ENCODE measurements at regions not wholly inside any gene's neighbourhood (a gene's known extent, or its start where the extent isn't known, plus 50 kb on each side); places are given as distances from the start of the nearest gene placed in this dataset.

DNA sequence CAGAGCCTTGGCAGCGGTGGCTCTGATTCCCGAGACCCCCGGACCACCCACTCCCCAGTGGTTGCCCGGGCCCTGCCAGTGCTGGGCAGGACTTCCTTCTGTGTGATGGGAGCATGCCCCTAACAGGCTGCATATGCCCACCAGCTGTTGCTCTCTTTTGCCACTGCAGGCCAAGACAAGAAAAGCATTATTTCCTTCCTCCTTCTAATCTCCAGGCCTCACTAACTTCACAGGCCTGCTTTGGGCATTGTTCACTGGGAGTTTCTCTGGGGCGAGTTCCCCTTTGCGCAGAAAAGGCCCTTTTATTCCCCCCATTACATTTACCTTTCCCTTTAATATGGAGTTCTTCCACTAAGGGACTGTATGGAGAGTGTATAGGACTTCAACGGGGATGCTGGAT, 249.1 kb upstream of the SIX2 start:
- TF ChIP-seq, protein P1, sequence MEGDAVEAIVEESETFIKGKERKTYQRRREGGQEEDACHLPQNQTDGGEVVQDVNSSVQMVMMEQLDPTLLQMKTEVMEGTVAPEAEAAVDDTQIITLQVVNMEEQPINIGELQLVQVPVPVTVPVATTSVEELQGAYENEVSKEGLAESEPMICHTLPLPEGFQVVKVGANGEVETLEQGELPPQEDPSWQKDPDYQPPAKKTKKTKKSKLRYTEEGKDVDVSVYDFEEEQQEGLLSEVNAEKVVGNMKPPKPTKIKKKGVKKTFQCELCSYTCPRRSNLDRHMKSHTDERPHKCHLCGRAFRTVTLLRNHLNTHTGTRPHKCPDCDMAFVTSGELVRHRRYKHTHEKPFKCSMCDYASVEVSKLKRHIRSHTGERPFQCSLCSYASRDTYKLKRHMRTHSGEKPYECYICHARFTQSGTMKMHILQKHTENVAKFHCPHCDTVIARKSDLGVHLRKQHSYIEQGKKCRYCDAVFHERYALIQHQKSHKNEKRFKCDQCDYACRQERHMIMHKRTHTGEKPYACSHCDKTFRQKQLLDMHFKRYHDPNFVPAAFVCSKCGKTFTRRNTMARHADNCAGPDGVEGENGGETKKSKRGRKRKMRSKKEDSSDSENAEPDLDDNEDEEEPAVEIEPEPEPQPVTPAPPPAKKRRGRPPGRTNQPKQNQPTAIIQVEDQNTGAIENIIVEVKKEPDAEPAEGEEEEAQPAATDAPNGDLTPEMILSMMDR (IDR thresholded peaks at IDR 0.05; ENCODE audit: borderline replicate concordance, control extremely low read depth, extremely low read depth, insufficient read depth, missing control alignments): no peak
- no peak for DNase-seq (ENCODE audit: low spot score)
- in situ Hi-C loops (cut with MboI; ENCODE audit: low sequenced_read_pairs, unreplicated experiment): no loop called here

DNA sequence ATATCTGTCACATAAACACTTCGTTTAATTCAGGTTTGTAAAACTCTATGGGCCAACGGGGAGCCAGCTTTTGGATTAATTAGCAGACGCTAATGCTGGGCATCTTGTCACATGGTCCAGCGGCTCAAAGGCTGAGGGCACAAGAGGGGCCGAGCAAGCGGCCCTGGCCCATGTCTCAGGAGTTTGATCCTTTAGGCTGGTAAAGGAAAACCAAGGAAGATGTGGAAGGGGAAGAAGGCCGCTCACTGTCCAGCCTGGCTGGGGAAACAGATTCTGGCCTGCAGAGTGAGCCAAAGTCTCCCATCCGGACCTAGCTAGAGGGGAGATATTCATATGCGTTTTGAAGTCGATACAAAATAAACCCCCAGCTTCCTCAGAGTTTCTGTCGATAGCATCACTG, 248.6 kb upstream of the SIX2 start:
- in situ Hi-C loops (cut with MboI; ENCODE audit: low sequenced_read_pairs, unreplicated experiment): no loop called here
- TF ChIP-seq, protein P1 (IDR thresholded peaks at IDR 0.05; ENCODE audit: borderline replicate concordance, control extremely low read depth, extremely low read depth, insufficient read depth, missing control alignments): no peak
- DNase-seq (ENCODE audit: low spot score): no peak

DNA sequence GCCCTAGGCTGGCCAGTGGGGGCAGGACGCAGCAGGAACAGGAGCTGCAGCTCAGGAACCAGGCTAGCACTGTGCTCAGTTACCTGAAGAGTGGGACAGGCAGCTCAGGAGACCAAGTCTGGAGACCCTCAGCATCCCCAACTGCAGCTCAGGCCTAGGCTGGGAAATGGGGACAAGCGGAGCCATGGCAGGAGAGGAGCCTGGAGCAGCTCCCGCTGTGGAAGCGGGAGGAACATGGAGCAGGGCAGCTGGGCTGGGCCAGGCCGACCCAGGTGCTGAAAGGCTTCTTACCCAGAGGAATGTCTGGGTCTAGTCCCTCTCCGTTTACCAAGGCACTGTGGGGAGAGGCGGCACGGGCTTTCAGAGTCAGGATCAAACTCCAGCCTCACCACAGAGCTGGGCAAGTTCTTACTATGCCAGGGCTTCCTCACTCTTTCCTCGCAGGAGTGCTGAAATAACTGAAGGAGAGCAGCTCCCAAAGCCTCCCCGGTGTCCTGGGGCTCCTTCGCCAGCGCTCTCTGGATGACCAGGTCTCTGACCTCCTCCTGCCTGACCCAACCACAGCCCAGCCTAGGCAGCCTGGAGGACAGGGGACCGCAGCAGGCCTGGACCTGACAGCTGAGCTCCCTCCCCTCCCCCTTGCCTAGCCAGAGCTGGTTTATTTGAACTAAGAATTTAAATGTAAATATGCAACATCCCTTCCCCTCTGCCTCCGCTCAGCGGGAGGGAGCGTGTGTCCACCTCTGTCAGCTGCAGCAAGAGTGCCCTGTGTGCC, 247.8 kb upstream of the SIX2 start:
- no peak for DNase-seq (ENCODE audit: low spot score)
- TF ChIP-seq, protein P1 (IDR thresholded peaks at IDR 0.05; ENCODE audit: borderline replicate concordance, control extremely low read depth, extremely low read depth, insufficient read depth, missing control alignments): no peak
- in situ Hi-C loops (cut with MboI; ENCODE audit: low sequenced_read_pairs, unreplicated experiment): no loop called here

DNA sequence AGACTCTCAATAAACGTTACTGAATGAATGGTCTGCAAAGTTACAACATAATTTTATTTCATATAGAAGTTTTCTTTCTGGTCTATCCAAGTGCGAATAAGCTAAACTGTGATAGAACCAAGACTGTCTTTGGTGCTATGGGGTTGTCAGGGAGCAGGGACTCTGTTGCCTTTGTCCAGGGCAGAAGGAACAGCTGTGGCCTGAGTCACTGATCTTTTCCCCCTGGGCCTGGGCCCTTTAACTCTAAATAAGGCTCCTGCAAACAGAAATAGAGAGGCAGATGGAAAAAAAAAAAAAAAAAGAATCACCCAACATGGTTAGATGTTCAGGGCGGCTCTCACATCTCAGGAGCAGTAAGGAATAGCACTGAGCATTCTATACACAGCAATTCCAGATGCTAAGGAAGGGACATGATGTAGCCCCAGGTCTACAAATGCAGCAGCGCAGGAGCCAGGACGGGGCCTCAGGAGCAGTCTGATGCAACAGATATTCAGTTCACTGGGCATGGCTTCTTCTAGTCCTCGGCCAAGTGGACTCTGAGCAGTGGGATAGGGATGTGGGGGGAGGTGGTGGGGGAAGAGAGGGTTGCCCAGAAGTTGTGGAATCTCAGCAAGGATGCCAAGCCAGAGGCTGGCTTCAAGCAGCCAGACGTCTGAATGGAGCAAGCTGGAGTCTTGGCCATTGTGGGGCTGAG, 247.1 kb upstream of the SIX2 start:
- DNase-seq (ENCODE audit: low spot score): no peak
- in situ Hi-C loops (cut with MboI; ENCODE audit: low sequenced_read_pairs, unreplicated experiment): no loop called here
- TF ChIP-seq, protein P1 (IDR thresholded peaks at IDR 0.05; ENCODE audit: borderline replicate concordance, control extremely low read depth, extremely low read depth, insufficient read depth, missing control alignments): no peak

DNA sequence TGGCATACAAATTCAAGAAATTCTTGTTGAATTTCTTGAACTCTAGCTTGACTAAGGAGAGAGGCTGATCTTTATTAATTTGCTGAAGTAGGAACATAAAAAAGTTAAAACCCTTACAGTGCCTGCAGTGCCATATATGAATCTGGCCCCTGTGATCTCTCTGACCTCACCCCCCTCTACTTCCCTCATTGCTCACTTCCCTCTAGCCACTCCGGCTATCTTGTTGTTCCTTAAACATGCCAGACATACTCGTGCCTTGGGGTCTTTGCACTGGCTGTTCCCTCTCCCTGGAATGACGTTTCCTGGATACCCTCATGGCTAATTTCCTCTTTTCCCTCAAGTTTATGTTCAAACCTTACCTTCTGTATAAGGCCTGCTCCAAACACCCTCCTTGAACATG, 246.3 kb upstream of the SIX2 start:
- TF ChIP-seq, protein P1 (IDR thresholded peaks at IDR 0.05; ENCODE audit: borderline replicate concordance, control extremely low read depth, extremely low read depth, insufficient read depth, missing control alignments): no peak
- in situ Hi-C loops (cut with MboI; ENCODE audit: low sequenced_read_pairs, unreplicated experiment): no loop called here
- DNase-seq (ENCODE audit: low spot score): no peak

DNA sequence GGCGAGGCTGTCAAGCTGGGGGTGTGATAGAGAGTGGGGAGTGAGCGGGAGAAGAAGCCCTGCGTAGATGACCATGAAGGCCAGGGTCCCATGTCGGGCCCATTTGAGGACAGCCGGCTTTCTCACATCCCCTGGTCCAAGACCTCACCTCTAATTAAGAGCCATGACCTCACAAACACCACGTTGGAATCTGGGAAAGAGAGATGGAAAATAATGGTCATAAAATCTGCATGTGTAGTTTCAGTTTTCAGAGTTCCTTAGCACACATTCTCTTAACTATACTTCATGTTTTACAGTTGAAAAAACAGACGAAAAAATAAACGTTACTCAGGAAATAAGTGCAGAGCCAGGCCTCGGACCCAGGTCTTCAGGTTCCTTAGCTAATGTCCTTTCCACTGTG, 244.8 kb upstream of the SIX2 start:
- TF ChIP-seq, protein P1 (IDR thresholded peaks at IDR 0.05; ENCODE audit: borderline replicate concordance, control extremely low read depth, extremely low read depth, insufficient read depth, missing control alignments): no peak
- DNase-seq (ENCODE audit: low spot score): no peak
- in situ Hi-C loops (cut with MboI; ENCODE audit: low sequenced_read_pairs, unreplicated experiment): no loop called here
